HepG2 (cell line): ENCODE measurements at regions not wholly inside any gene's neighbourhood (a gene's known extent, or its start where the extent isn't known, plus 50 kb on each side); places are given as distances from the start of the nearest gene placed in this dataset.

Experiments
- ARID3A ChIP-seq: IDR thresholded peaks from 2 replicates; pipeline ENCODE4 v1.6.1; 2012; ENCODE audit warnings: low read depth, low read length, improper control_type of control experiment
- ATF2 ChIP-seq: sonication (generic); formaldehyde crosslinking; IDR thresholded peaks from 2 replicates; pipeline ENCODE4 v1.4.0; 2020; ENCODE audit warnings: missing genetic modification reagents
- CREM ChIP-seq, 2 experiments: sonication (generic) in 1 of 2; formaldehyde crosslinking in 1 of 2; IDR thresholded peaks; 2 replicates each; pipeline versions ENCODE4 v1.4.0 to v1.6.1; 2016 to 2020; ENCODE audit warnings: antibody characterized with exemption in 1 of 2, mild to moderate bottlenecking in 1 of 2, missing genetic modification reagents in 1 of 2
- GATAD2A ChIP-seq: IDR thresholded peaks from 2 replicates; pipeline ENCODE4 v1.6.1; 2016
- HIC2 ChIP-seq: sonication (generic); formaldehyde crosslinking; IDR thresholded peaks from 2 replicates; pipeline ENCODE4 v1.9.0; 2022; ENCODE audit warnings: low read depth, missing genetic modification reagents
- KAT8 ChIP-seq: IDR thresholded peaks from 2 replicates; pipeline ENCODE4 v1.6.1; 2016; ENCODE audit warnings: missing genetic modification reagents, missing compliant biosample characterization
- MTERF4 ChIP-seq: sonication (generic); formaldehyde crosslinking; IDR thresholded peaks from 2 replicates; pipeline ENCODE4 v1.8.0; 2023; ENCODE audit warnings: mild to moderate bottlenecking, missing genetic modification reagents
- MYNN ChIP-seq: sonication (generic); formaldehyde crosslinking; IDR thresholded peaks from 2 replicates; pipeline ENCODE4 v1.4.0; 2020; ENCODE audit warnings: mild to moderate bottlenecking, low read depth, missing genetic modification reagents
- SOX5 ChIP-seq: IDR thresholded peaks from 2 replicates; pipeline ENCODE4 v1.6.1; 2016; ENCODE audit warnings: borderline replicate concordance
- SP4 ChIP-seq: sonication (generic); formaldehyde crosslinking; IDR thresholded peaks from 2 replicates; pipeline ENCODE4 v1.8.1; 2023; ENCODE audit warnings: mild to moderate bottlenecking, missing genetic modification reagents
- TAF1 ChIP-seq: sonication (generic); formaldehyde crosslinking; IDR thresholded peaks from 2 replicates; pipeline ENCODE4 v1.4.0; 2020; ENCODE audit warnings: missing genetic modification reagents
- ZFP91 ChIP-seq: sonication (generic); formaldehyde crosslinking; IDR thresholded peaks from 2 replicates; pipeline ENCODE4 v1.9.0; 2022; ENCODE audit warnings: missing genetic modification reagents, mild to moderate bottlenecking, borderline replicate concordance
- ZNF256 ChIP-seq: sonication (generic); formaldehyde crosslinking; conservative IDR thresholded peaks from 2 replicates; pipeline ENCODE4 v1.4.0; 2020; ENCODE audit warnings: missing genetic modification reagents
- ZNF367 ChIP-seq: sonication (generic); formaldehyde crosslinking; IDR thresholded peaks from 2 replicates; pipeline ENCODE4 v1.4.0; 2020; ENCODE audit warnings: missing genetic modification reagents, borderline replicate concordance
- ZNF629 ChIP-seq: sonication (generic); formaldehyde crosslinking; conservative IDR thresholded peaks from 2 replicates; pipeline ENCODE4 v1.5.0; 2020; ENCODE audit warnings: missing genetic modification reagents
- TF ChIP-seq, protein P1 (sequence below): sonication (generic); formaldehyde crosslinking; IDR thresholded peaks from 2 replicates; pipeline ENCODE4 v1.4.0; 2020; ENCODE audit warnings: missing genetic modification reagents
- TF ChIP-seq, protein P2 (sequence below): sonication (generic); formaldehyde crosslinking; conservative IDR thresholded peaks from 2 replicates; pipeline ENCODE4 v1.4.0; 2020; ENCODE audit warnings: missing genetic modification reagents

DNA sequence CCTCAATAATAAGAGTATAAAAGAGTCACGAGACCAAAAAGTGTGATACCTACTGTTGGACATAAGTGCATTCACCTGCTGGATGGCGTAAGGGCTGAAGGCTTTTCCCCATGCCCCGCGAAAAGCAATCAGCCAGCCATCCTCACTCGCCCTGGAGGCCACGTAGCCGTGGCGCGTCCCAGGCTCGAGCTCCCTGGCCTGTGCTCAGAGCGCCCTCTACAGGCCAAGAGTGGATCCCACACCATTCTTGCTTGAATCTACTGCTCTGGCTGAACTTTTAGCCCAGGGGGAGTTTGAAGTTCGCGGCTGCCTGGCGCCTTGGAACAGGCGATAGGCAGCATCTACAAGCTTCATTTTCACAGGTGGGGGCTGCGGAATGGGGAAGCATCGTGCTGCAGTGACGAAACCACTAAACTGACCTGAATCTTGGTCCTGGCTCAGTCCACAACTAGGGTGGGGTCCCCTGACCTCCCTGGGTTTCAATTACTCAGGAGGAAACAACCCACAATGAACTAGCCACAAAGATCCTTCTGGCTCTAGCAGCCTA is 70.3 kb upstream of the SERBP1 start (continued):
- peak; percentile 75; the same call in 1 of the 2 replicates for TF ChIP-seq MTERF4 (CRISPR knock-in tag)
- 0 out of 2 replicates have a peak, but pooled peaks have one; percentile 22 for TF ChIP-seq SOX5 (CRISPR knock-in tag)
- no peak for TF ChIP-seq CREM (IDR thresholded peaks at IDR 0.05)
- TF ChIP-seq CREM (CRISPR knock-in tag; IDR thresholded peaks at IDR 0.05) = no peak
- 0 out of 2 replicates have a peak, but pooled peaks have one; percentile 36 for TF ChIP-seq ARID3A
- no peak for TF ChIP-seq TAF1 (CRISPR knock-in tag)
- TF ChIP-seq, protein P1, sequence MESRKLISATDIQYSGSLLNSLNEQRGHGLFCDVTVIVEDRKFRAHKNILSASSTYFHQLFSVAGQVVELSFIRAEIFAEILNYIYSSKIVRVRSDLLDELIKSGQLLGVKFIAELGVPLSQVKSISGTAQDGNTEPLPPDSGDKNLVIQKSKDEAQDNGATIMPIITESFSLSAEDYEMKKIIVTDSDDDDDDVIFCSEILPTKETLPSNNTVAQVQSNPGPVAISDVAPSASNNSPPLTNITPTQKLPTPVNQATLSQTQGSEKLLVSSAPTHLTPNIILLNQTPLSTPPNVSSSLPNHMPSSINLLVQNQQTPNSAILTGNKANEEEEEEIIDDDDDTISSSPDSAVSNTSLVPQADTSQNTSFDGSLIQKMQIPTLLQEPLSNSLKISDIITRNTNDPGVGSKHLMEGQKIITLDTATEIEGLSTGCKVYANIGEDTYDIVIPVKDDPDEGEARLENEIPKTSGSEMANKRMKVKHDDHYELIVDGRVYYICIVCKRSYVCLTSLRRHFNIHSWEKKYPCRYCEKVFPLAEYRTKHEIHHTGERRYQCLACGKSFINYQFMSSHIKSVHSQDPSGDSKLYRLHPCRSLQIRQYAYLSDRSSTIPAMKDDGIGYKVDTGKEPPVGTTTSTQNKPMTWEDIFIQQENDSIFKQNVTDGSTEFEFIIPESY (CRISPR knock-in tag) = 0 out of 2 replicates have a peak, but pooled peaks have one; percentile 23
- no peak for TF ChIP-seq SP4 (CRISPR knock-in tag)
- TF ChIP-seq KAT8 = peak; percentile 58; the same call in 1 of the 2 replicates
- TF ChIP-seq GATAD2A (CRISPR knock-in tag) = peak; percentile 65
- TF ChIP-seq ZFP91 (CRISPR knock-in tag) = 0 out of 2 replicates have a peak, but pooled peaks have one; percentile 45
- 0 out of 2 replicates have a peak, but pooled peaks have one; percentile 19 for TF ChIP-seq ZNF629 (CRISPR knock-in tag)
- no peak for TF ChIP-seq MYNN (CRISPR knock-in tag)
- no peak for TF ChIP-seq ZNF367
- 0 out of 2 replicates have a peak, but pooled peaks have one; percentile 64 for TF ChIP-seq ATF2 (CRISPR knock-in tag)
- TF ChIP-seq ZNF256 = no peak
- no peak for TF ChIP-seq HIC2 (CRISPR knock-in tag)
- TF ChIP-seq, protein P2, sequence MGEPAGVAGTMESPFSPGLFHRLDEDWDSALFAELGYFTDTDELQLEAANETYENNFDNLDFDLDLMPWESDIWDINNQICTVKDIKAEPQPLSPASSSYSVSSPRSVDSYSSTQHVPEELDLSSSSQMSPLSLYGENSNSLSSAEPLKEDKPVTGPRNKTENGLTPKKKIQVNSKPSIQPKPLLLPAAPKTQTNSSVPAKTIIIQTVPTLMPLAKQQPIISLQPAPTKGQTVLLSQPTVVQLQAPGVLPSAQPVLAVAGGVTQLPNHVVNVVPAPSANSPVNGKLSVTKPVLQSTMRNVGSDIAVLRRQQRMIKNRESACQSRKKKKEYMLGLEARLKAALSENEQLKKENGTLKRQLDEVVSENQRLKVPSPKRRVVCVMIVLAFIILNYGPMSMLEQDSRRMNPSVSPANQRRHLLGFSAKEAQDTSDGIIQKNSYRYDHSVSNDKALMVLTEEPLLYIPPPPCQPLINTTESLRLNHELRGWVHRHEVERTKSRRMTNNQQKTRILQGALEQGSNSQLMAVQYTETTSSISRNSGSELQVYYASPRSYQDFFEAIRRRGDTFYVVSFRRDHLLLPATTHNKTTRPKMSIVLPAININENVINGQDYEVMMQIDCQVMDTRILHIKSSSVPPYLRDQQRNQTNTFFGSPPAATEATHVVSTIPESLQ (CRISPR knock-in tag) = no peak
